HepG2 (cell line): ENCODE measurements at regions not wholly inside any gene's neighbourhood (a gene's known extent, or its start where the extent isn't known, plus 50 kb on each side); places are given as distances from the start of the nearest gene placed in this dataset.

Source experiments
- CBFB ChIP-seq: sonication (generic); formaldehyde crosslinking; IDR thresholded peaks from 2 replicates; pipeline ENCODE4 v1.4.0; 2020; ENCODE audit warnings: missing genetic modification reagents
- CREB1 ChIP-seq, 2 experiments: fragments of 450-650 bp in 1 of 2; IDR thresholded peaks; 2 replicates each; pipeline ENCODE4 v1.6.1; 2016 to 2017; ENCODE audit warnings: control low read depth in 1 of 2, mild to moderate bottlenecking in 1 of 2, missing compliant biosample characterization in 1 of 2, missing genetic modification characterization in 1 of 2
- ETV5 ChIP-seq: IDR thresholded peaks from 2 replicates; pipeline ENCODE4 v1.6.1; 2018; ENCODE audit warnings: missing biosample characterization, missing genetic modification reagents, inconsistent platforms, borderline replicate concordance
- HNF1B ChIP-seq: sonication (generic); formaldehyde crosslinking; IDR thresholded peaks from 2 replicates; pipeline ENCODE4 v1.5.1; 2020; ENCODE audit warnings: mild to moderate bottlenecking, moderate library complexity, missing genetic modification reagents
- SALL1 ChIP-seq: sonication (generic); formaldehyde crosslinking; IDR thresholded peaks from 2 replicates; pipeline ENCODE4 v1.8.0; 2022; ENCODE audit warnings: mild to moderate bottlenecking, missing genetic modification reagents
- TMF1 ChIP-seq: sonication (generic); formaldehyde crosslinking; IDR thresholded peaks from 2 replicates; pipeline ENCODE4 v1.8.1; 2022; ENCODE audit warnings: low read depth, missing genetic modification reagents
- ZFP41 ChIP-seq: sonication (generic); formaldehyde crosslinking; IDR thresholded peaks from 2 replicates; pipeline ENCODE4 v1.4.0; 2020; ENCODE audit warnings: mild to moderate bottlenecking, missing genetic modification reagents, borderline replicate concordance
- ZHX2 ChIP-seq, 2 experiments: sonication (generic) in 1 of 2; formaldehyde crosslinking in 1 of 2; IDR thresholded peaks; 2 replicates each; pipeline versions ENCODE4 v1.6.1 to v1.9.0; 2014 to 2022; ENCODE audit warnings: antibody characterized with exemption in 1 of 2, borderline replicate concordance in 1 of 2, inconsistent platforms in 1 of 2, low read depth in 1 of 2, missing genetic modification reagents in 1 of 2
- ZNF256 ChIP-seq: sonication (generic); formaldehyde crosslinking; conservative IDR thresholded peaks from 2 replicates; pipeline ENCODE4 v1.4.0; 2020; ENCODE audit warnings: missing genetic modification reagents
- ZNF460 ChIP-seq: sonication (generic); formaldehyde crosslinking; IDR thresholded peaks from 2 replicates; pipeline ENCODE4 v1.5.1; 2020; ENCODE audit warnings: missing genetic modification reagents, mild to moderate bottlenecking, borderline replicate concordance
- ZNF569 ChIP-seq: sonication (generic); formaldehyde crosslinking; IDR thresholded peaks from 2 replicates; pipeline ENCODE4 v1.5.0; 2020; ENCODE audit warnings: mild to moderate bottlenecking, missing genetic modification reagents, moderate library complexity, borderline replicate concordance
- ZNF646 ChIP-seq: sonication (generic); formaldehyde crosslinking; IDR thresholded peaks from 2 replicates; pipeline ENCODE4 v1.9.0; 2021; ENCODE audit warnings: mild to moderate bottlenecking, missing genetic modification reagents
- ZNF879 ChIP-seq: sonication (generic); formaldehyde crosslinking; IDR thresholded peaks from 2 replicates; pipeline ENCODE4 v1.8.1; 2023; ENCODE audit warnings: missing genetic modification reagents

- TF ChIP-seq ZNF646 (CRISPR knock-in tag) = no peak
- TF ChIP-seq CREB1 (IDR thresholded peaks at IDR 0.05) = no peak
- 0 out of 2 replicates have a peak, but pooled peaks have one; percentile 37 for TF ChIP-seq CREB1 (CRISPR knock-in tag; IDR thresholded peaks at IDR 0.05)
- TF ChIP-seq CBFB (CRISPR knock-in tag) = no peak
- peak; percentile 67 for TF ChIP-seq SALL1 (CRISPR knock-in tag)
- TF ChIP-seq TMF1 (CRISPR knock-in tag) = no peak
- TF ChIP-seq ZNF460 (CRISPR knock-in tag) = peak; percentile 15; the same call in 1 of the 2 replicates
- TF ChIP-seq ZFP41 = no peak
- no peak for TF ChIP-seq ZNF569 (CRISPR knock-in tag)
- TF ChIP-seq HNF1B (CRISPR knock-in tag) = 0 out of 2 replicates have a peak, but pooled peaks have one; percentile 25
- 0 out of 2 replicates have a peak, but pooled peaks have one; percentile 3 for TF ChIP-seq ETV5 (CRISPR knock-in tag)
- no peak for TF ChIP-seq ZHX2 (IDR thresholded peaks at IDR 0.05; ENCODE audit: low read depth)
- TF ChIP-seq ZHX2 (CRISPR knock-in tag; IDR thresholded peaks at IDR 0.05; ENCODE audit: borderline replicate concordance) = no peak
- TF ChIP-seq ZNF256 (CRISPR knock-in tag) = no peak; the same call in 1 of the 2 replicates
- TF ChIP-seq ZNF879 (CRISPR knock-in tag) = no peak
Observed at GRCh38 chr15:70164910-70165715, 67.4 kb upstream of the TLE3 start (continued).
